ENCODE measurements at regions not wholly inside any gene's neighbourhood (a gene's known extent, or its start where the extent isn't known, plus 50 kb on each side); places are given as distances from the start of the nearest gene placed in this dataset.
A peak's percentile ranks its signal among the peaks of the same experiment; 100 is the strongest.

DNA sequence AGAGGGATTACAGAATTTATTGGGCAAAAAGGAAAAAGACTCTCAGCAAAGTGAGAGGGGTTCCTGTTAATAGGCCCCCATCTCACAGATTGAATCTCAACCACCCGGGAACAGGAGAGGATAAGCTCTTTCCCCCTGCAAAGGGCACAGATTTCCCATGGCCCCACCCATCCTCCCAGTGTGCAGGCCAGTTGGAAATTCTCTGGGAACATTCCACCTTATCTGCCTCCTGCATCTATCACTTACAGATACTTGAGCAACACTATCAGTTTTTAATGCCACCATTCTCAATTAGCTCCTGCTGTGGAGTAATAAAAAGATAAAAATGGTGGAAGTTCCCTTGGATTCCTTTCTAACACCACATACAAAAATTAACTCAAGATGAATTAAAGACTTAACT lies 350.0 kb upstream of the BCHE start:
- DNase-seq, result no peak

DNA sequence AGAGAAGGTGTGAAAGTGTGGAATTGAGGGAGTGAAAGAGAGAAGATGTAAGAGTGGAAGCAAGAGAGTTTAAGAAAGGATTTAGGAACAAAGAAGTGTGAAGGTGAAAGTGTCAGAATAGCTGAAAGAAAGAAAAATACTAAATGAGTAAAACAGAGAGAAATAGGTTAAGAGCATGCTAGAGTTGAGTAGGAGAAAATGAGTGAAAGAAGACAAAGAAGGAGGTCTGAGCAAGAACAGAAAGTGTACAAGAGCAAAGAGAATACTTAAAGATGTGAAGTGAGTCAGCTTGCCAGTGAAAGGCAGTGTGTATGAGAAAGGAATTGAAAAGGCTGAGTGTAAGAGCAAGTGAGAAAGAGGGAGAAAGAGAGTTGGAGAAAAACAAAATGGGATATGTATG lies 348.8 kb upstream of the BCHE start:
- no peak for DNase-seq

DNA sequence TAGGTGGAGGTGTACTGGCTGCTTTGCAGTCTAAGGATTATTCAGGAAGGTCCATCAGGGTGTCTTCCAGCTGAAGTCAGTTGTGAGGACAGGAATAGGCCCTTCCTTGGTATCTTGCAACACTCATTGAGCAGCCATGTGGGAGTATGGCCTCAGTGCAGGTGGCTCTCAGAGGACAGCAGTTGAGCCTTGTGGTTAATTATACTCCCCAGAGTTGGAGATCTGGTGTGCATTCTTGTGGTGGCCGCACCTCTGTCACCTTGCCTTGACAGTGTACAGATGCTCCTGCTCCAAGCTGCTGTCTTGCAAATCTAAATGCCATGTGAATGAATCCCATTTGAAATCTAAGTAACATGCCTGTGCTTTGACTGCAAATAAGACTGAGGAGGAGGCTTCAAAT lies 339.9 kb upstream of the BCHE start:
- DNase-seq, result no peak

DNA sequence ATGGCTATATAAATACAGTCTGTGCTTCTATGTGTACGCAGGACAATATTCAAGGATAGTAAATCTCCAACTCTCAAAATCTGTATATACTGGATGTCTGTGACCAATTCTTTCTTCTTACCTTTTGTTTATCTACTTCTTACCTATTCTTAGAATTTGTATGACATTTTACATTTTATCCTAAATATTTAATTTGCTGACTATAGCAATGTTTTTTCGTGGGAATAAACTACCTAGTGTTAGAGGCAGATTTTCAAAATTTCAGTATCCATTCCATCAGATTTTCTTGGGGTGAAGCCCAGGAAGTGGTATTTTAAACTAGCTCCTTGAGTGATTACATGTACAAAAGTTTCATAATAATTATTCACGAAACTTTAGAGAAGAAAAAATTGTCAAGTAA lies 334.5 kb upstream of the BCHE start:
- DNase-seq, result no peak

DNA sequence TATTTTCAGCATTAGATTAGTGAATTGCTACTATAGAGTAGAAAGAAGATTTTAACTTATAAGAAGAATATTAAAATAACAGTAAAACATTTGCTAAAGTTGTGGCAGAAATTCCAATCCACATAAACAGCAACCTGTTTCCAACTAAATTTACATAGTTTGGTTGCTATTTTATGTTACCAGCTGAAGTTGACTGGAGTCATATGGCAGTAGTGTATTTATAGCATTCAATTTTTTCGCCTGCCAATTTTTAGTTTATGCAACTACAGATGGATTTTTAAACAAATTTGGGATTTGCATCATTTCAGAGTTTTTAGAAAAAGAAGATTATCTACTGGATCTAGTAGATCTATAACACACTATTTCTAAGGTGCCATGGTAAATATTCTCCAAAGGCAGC lies 332.5 kb upstream of the BCHE start:
- no peak for DNase-seq

DNA sequence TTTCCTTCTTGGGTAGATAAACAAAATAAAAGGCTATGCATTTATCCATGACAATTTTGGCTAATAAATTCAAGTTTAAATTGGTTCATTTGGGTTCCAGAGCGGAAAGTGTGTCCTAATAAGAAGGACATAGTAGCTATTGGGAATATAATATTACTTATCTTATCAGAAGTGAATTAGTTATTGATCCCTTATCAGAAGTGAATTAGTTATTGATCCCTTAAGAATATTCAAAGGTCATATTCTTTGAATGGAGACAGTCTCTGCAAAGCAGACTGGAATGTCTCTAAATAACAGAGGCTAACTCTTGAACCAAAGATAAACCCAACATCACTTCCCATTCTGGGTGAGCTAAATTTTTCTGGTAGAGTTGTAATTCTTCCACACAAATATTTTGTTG lies 290.7 kb upstream of the BCHE start:
- DNase-seq, result no peak

DNA sequence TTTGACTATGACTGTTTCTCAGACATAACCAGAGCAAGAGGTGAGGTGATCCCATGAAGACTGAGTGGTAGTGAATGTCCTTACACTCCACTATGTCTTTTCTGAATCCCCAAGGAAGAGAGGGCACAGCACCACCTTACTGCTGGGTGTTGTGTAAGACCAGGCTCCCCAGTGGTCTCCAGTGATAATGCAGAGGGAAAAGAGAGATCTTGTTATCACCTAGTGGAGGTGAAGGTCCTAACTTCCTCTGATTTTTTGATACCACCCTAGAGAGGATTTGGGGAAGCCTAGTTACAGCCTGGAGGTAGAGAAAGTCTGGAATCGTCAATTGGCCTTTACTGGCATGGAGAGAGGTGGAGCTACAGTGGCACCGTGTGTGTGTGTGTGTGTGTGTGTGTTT lies 288.0 kb upstream of the BCHE start:
- peak; percentile 26 for DNase-seq

DNA sequence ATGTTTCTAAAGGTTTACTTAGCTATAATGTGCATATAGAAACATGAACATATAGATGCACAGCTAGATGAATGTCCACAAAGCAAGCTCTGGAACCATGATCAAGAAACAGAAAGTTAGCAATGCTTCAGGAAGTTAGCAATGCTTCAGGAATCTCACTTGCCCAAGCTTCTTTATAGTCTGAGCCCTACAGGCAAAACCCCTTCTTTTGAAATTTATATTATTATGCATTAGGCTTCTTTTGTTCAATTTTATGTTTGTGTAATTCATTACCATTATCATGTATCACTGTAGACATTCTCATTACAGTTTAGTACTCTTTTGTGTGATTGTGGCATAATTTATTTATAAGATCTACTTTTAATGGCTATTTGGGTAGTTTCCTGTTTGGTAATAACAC lies 286.4 kb upstream of the BCHE start:
- no peak for DNase-seq

DNA sequence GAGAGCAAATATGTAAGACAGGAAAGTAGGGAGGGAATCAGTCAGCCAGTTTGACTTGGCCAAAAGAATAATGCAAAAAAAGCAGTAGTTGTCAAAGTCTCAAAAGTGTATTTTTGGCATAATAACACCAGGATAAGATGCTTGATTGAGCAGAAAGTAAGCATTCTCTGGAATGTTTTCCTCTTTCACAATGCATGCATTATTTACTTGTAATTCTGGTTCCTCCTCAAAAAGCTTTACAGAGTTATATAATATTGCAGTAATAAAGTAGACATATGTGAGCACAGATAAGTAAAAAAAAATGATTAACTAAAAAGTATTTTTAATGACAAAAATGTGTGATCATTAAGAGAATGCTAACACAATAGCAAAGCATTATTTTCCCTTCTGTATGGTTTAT lies 285.9 kb upstream of the BCHE start:
- DNase-seq, result no peak

DNA sequence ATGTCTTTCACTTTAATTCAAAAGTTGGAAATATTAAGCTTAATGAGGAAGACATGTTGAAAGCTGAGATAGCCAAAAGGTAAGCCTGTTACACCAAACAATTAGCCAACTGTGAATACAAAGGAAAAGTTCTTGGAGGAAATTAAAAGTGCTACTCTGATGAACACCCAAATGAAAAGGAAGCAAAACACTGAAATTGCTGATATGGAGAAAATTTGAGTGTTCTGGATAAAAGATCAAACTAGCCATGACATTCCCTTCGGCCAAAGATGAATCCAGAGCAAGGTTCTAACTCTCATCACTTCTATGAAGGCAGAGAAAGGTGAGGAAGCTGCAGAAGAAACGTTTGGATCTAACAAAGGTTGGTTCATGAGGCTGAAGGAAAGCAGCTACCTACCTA lies 280.8 kb upstream of the BCHE start:
- DNase-seq, result no peak

DNA sequence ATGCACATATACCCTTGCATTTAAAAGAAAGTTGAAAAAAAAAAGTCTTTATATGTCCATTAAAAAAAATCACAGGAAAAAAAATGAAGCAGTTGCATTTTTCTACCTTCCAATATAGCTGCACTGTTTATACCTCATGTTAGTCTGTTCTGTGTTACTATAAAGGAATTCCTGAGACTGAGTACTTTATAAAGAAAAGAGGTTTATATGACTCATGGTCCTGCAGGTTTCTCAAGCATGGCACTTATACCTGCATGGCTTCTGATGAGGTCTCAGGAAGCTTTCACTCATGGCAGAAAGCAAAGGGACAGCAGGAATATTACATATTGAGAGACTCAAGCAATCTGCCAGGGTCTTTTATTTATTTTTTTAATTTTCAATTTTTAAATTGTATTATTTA lies 277.2 kb upstream of the BCHE start:
- no peak for DNase-seq

DNA sequence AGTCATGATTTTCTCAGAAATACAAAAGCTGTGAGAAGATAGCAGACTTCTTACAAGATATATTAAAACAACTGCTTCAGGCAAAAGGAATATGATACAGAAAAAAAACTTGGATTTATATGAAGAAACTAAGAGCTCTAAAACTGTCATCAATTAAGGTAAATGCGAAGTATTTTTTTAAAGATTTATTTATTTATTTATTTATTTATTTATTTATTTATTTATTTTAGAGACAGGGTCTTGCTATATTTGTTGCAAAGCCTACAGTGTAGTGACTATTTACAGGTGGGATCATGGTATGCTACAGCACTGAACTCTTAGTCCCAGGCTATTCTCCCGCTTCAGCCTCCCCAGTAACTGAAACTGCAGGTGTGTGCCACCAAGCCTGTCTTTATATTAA lies 274.3 kb upstream of the BCHE start:
- no peak for DNase-seq

DNA sequence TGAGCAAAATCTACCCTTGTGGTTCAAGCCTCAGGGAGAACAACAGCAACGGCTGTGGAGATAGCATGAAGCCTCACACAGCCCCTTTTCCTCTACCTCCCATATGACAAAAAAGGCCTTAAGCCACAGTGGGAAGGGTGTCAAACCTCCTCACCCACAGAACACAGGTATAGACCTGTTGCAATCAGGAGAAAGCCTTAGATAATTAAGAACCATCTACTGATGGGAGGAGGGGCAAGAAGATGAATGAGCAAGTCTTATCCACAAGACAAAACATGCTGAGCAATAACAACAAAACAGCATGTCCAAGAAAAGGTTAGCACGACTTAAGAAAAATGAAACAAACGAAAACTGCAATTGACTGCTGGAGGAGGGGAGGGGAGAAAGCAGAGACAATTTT lies 272.9 kb upstream of the BCHE start:
- DNase-seq, result peak; percentile 51

DNA sequence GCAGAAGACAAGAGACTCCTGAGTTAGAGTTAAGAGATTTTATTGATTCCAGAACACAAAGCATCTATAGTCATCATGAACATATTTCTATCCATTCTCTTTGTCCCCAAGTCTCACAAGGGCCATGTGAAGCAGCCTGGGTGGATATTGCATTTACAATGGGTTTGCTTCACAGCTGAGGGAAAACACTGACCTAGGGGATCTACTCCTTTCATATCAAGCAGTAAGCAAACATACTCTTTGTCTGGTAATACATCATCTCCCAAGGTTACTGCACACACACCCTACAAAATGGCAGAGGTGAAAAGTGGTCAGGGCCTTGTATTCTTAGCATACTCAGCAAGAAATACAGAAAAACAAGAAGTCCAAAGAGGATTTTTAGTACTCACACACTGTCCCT lies 267.7 kb upstream of the BCHE start:
- peak; percentile 93 for DNase-seq

DNA sequence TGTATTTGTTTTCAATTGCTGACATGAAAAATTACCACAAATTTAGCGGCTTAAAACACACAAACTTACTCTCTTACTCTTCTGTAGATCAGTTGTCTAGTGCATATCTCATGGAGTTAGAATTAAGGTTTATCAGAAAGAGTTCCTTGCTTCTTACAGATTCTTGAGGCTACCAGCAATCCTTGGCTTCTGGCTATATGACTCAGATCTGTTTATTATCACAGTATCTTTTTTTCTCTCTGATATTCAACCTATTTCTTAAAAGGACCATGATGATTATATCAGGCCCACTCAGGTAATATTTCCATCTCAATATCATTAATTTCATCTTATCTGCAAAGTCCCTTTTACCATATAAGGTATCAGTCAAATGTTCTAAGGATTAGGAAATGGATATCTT lies 263.5 kb upstream of the BCHE start:
- DNase-seq, result no peak

DNA sequence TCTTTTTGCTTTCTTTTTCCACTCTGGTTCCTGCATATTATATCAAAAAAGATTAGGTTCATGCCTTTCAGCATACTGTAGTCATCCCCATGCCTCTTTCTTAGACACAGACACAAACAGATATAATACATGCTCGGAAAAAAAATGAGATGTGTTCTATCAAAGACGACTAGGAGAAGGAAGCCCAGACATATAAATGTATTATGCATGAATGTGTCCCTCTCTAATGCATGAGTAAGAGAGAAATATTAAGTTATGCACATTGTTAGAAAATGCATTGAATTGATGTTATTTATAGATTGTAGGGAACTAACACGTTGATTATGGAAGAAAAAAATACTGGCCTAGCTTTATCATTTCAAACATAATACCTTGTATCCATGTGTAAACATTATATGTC lies 252.4 kb upstream of the BCHE start:
- no peak for DNase-seq

DNA sequence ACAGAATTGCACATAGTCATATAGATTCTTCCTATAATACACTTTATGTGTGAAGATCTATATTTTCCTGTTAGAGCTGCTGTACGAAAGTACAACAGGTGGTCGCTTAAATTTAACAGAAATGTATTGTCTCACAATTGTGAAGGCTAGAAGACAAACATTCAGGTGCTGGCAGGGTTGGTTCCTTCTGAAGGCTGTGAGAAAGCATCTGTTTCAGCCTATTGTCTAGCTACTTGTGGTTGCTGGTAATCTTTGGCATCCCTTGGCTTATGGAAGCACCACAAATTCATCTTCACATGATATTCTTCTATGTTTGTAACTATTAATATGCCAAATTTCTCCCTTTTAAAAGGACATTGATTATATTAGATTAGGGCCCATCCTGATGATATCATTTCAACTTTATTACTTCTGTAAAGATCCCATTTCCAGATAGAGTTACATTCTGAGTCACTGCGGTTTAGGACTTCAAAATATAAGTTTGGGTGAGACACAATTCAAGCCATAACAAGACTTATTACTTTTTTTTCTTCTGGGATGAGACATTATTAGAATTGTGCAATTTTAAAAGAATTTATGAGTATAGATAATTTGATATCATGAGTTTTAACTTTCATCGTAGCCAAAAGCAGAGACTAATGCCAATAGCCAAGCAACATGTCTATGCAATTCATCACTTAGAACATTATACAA lies 248.1 kb upstream of the BCHE start:
- DNase-seq, result no peak

DNA sequence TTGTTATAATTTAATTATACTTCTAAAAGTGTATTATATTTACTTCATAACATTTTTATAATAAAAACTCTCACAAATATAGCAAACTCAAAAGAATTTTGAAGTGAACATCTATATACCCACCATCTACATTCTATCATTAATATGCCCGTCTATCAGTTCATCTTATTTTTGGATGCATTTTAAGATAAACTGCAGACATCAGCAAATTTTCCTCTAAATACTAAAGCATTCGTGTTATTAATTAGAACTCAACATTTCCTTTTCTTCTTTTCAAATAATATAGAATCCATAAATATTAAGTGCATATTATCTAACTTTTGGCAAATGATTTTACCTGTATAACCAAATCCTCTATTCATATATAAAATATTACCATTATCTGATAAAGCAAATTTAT lies 242.9 kb upstream of the BCHE start:
- no peak for DNase-seq

DNA sequence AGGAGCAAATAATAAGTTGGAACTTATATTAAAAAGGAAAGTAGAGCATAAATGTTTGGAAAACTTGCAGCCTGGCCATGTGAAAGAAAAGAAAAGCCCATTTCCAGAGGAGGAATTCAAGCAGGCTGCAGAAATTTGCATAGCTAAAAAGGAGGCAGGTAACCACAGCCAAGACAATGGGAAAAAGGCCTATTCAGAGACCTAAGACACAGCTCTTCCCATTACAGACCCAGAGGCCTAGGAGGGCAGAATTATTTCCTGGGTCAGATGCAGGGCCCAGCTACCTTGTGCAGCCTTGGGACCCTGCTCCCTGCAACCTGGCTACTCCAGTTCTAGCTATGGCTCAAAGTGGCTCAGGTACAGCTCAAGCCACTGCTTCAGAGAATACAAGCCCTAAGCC lies 234.6 kb upstream of the BCHE start:
- no peak for DNase-seq

DNA sequence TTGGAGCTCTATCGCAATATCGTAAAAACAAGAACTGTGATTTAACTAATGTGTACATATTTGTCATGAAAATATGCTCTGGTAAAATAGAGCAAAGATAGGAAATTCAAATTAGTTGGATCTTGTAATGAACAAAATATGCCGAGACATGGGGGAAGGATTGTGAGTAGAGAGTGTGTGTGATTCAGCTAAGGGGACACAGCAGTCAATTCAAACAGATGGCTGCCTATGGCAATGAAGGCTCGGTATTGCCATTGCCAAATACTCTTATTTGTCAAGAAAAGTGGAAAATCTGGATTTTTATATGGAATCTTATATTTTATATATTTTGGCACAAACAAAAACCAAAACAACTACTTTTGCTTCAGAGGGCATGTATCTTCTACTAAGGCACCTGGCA lies 227.3 kb upstream of the BCHE start:
- DNase-seq, result no peak

DNA sequence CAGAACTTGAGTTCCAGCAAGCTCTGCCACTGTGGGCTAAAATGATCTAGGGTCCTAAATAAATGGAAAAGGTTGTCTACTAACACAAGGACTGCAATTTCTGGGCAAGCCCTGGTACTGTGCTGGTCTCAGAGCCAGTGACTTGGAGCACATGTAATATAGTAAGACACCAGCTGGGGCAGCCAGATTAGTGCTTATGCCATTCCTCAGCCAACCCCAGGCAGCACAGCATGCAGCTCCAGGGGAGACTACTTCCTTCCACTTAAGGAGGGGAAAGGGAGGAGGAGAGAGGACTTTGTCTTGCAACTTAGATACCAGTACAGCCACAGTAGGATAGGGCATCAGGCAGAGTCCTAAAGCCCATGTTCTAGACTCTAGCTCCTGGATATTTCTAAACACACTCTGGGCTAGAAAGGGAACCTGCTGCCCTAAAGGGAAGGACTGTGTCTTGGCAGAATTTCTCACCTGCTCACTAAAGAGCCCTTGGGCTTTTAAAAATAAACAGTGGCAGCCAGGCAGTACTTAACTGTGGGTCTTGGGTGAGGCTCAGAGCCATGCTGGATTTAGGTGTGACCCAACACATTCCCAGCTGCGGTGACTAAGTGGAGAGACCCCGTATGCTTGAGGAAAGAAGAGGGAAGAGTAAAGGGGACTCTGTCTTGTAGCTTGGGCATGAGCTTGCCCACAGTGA lies 223.7 kb upstream of the BCHE start:
- DNase-seq, result peak; percentile 81

DNA sequence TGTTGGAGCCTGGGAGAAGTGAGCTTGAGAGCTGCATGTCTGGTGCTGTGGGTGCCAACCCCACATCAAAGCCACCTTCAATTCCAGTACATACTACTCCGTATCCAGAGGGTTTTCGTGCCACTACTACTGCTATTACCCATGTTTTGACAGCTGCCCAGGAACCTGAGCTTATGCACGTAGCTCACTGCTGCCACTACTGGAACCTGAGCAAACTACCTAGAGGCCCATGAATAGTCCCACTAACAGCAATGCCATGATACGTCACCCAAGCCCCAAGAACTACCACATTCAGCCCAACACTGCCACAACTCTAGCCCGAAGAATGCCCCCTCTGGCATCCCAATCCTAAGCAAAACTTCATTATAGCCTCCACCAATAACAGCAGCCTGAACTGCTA lies 215.2 kb upstream of the BCHE start:
- peak; percentile 29 for DNase-seq

DNA sequence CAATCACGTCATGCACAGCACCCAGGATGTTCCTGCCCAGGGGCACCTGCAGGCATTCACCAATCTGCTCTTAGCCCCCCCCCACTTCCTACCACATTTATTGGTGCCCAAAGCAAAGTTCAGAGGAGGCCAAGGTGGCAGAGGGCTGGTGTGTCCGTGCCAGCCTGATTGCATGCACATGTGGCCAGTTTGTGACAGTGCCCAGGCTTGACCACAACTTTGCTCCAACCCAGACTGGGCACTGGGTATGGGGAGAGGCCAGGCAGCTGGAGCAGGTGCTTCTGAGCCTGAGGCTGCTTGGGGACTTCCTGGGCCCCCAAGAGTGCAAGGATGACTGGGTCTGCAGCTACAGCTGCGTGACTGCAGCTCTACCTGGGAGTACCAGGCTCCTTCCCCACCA lies 192.3 kb upstream of the BCHE start:
- no peak for DNase-seq

DNA sequence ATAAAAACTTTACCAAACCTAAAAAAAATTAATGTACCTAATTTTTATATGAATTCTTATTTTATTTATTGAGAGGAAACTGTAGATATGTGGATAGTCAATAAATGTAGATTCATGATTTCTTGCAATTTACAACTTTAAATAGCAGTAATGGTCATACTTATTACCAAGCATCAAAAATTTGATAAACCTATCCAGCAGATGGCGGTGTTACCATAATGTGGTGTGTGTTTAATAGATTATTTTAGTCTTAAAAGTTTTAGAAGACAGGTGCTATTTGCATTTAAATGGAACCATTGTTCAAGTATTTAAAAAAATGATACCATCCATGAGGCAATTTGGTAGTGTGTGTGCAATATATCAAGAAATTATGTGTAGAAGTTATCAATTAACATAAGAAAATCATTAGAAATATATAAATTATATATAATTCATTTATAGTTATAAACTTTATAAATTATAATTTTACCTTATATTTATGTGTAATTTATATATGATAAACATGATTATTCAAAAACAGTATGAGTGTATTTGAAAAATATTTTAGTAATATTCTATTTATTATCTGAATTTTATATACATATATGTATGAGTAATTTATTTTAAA lies 176.0 kb upstream of the BCHE start:
- peak; percentile 79 for DNase-seq

DNA sequence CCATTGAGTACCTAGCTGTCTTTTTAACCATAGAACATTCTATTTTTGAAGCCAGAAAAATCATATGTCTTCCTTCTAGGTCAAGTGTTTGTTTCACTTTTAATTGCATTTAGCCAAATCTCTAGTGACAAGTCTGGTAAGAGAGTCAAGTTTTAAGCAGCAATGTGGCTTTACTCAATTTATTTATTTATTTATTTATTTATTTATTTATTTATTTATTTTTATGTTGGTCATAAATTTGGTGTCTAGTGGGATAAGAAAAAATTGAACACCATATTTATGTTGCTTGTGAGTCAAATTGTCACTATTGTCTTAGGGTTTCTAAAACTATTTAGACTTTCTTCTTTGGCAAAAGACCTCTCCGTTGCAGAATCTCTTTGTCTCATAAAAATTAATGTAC lies 174.5 kb upstream of the BCHE start:
- no peak for DNase-seq
